Erythroblast (primary cell): ENCODE measurements at regions not wholly inside any gene's neighbourhood (a gene's known extent, or its start where the extent isn't known, plus 50 kb on each side); places are given as distances from the start of the nearest gene placed in this dataset.

Source experiments
- GATA1 ChIP-seq: IDR thresholded peaks from 2 replicates; pipeline ENCODE4 v1.6.1; 2011; ENCODE audit warnings: low read depth, mild to moderate bottlenecking, control low read depth, low read length, moderate library complexity
- POLR2A ChIP-seq: IDR thresholded peaks from 2 replicates; pipeline ENCODE4 v1.6.1; 2011; ENCODE audit warnings: mild to moderate bottlenecking, low read length

DNA sequence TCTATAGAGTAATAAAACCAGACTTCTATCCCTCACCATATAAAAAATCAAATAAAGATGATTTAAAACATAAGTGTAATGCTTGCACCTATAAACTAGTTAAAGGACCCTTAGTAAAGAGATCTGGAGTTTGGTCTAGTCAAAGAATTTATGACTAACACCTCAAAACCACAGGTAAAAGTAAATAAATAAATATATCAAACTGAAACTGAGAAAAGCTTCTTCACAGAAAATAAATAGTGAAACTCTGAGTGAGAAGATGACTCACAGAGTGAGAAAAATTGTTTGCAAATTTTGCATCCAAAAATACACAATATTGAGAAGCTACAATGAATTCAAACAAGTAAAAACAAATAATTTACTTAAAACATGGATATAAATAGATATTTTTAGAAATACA is 387.8 kb downstream of the KDM5D start:
- no peak for TF ChIP-seq POLR2A
- TF ChIP-seq GATA1: no peak
